Heart right ventricle (tissue), 16 donors: ENCODE measurements at regions not wholly inside any gene's neighbourhood (a gene's known extent, or its start where the extent isn't known, plus 50 kb on each side); places are given as distances from the start of the nearest gene placed in this dataset.
A peak's percentile ranks its signal among the peaks of the same experiment; 100 is the strongest.

Source experiments
- ATAC-seq, 8 donors: fragments of 200-7000 bp; cut with Tn5 transposase; one replicate each; pipeline ENCODE4 v1.9.1; 2020; ENCODE audit warnings: mild to moderate bottlenecking in 8 of 8, moderate library complexity in 8 of 8, moderate number of reproducible peaks in 1 of 8
- DNase-seq, 2 donors: peaks; one replicate each; pipeline ENCODE4 v3.0.0-alpha.2; 2020
- H3K27ac ChIP-seq, 10 donors: fragments of 200-600 bp; sonication (generic) in 2 of 10; one replicate each; pipeline versions ENCODE4 v1.5.0 to v1.8.0; 2020 to 2022; ENCODE audit warnings: mild to moderate bottlenecking in 3 of 10
- H3K27me3 ChIP-seq, 7 donors: fragments of 200-600 bp; one replicate each; pipeline ENCODE4 v1.8.0; 2021 to 2022; ENCODE audit warnings: mild to moderate bottlenecking in 2 of 7
- H3K36me3 ChIP-seq, 9 donors: fragments of 200-600 bp; sonication (generic) in 1 of 9; one replicate each; pipeline versions ENCODE4 v1.5.0 to v1.8.0; 2020 to 2022; ENCODE audit warnings: mild to moderate bottlenecking in 2 of 9
- H3K4me1 ChIP-seq, 9 donors: fragments of 200-600 bp; sonication (generic) in 1 of 9; one replicate each; pipeline versions ENCODE4 v1.5.0 to v1.8.0; 2020 to 2022; ENCODE audit warnings: mild to moderate bottlenecking in 4 of 9
- H3K4me3 ChIP-seq, 10 donors: fragments of 200-600 bp; sonication (generic) in 2 of 10; one replicate each; pipeline versions ENCODE4 v1.5.0 to v1.8.0; 2020 to 2022; ENCODE audit warnings: mild to moderate bottlenecking in 7 of 10, moderate library complexity in 2 of 10
- H3K9me3 ChIP-seq, 11 donors: fragments of 200-600 bp in 10 of 11; sonication (generic) in 2 of 11; one replicate each; pipeline versions ENCODE4 v1.5.0 to v1.8.0; 2013 to 2022; ENCODE audit warnings: mild to moderate bottlenecking in 2 of 11, control low read depth in 1 of 11, moderate library complexity in 1 of 11
- CTCF ChIP-seq, 9 donors: fragments of 200-600 bp; sonication (generic) in 2 of 9; IDR thresholded peaks; one replicate each; pipeline versions ENCODE4 v1.5.0 to v1.8.0; 2021 to 2022; ENCODE audit warnings: antibody characterized with exemption in 9 of 9, mild to moderate bottlenecking in 5 of 9, moderate library complexity in 1 of 9
- WGBS, 2 donors: extraction: QIAGEN DNeasy Blood & Tissue Kit; methylation state at CpG; one replicate each; pipeline ENCODE4 v1.1.7; 2013; ENCODE audit warnings: inconsistent platforms in 1 of 2; 5-methylcytosine and 5-hydroxymethylcytosine counted together
- intact Hi-C, 10 donors: fragments of 100-400 bp; cut with DNase I; formaldehyde crosslinking; loops; one replicate each; pipeline versions ENCODE4 v1.11.1 to v1.14.2; 2022
- donor health status: Arrhythmogenic right ventricular cardiomyopathy.
- donor health status: ischemic (EF 13 %, LVEDD 7.1; RV severe dilation, severe dysfunction).
- donor health status: healthy with polysubstance abuse.
- donor health status: DM: no; HTN: yes; CAD: no.
- donor health status: DM: no; HTN: no; CAD: no.
- donor health status: ischemic (EF 25% LVEDD 6.9; RV normal size, moderate dysfunction).
- donor health status: ischemic (EF 25% LVEDD 5.7; RV mildly dilated, moderate dysfunction).
- donor health status: healthy.
- donor health status: DM: yes; HTN: yes; CAD: no.
- donor health status: Ischemic cardiomyopathy.
- donor health status: ischemic (EF 35%, LVEDD 5.7; RV mildly dilated, moderate dysfunction).
- donor health status: nonischemic (EF 11% LVEDD 7.7; RV severe dilation, severe dysfunction).
- donor health status: DM: yes; HTN: yes; CAD: no.
- donor health status: PGD.
- donor health status: ischemic (EF 29% LVEDD 5.4; RV normal size, mild dysfunction).
- donor health status: nonischemic (EF 23%, LVEDD 6.1; RV moderate dilation, normal function).

- intact Hi-C loops, result loop anchor here in 1 of 10 donors (10.0 kb wide), 1 partner anchor 175 kb away; no protein-coding TSS in a partner anchor
- Histone ChIP-seq H3K27me3 (no peaks in the 10 kb centered on the region), H3K4me1 (no peaks in the 10 kb centered on the region), H3K36me3 (no peaks in the 10 kb centered on the region), H3K27ac (no peak overlapping the region), H3K9me3 (peaks cover 0 to 7% (median 0%) of the 10 kb centered on the region in 11 donors), H3K4me3 (no peak overlapping the region)
- ATAC-seq, result no peak
- no peak for DNase-seq
- no peak for TF ChIP-seq CTCF (IDR thresholded peaks at IDR 0.05)
- WGBS, 2 donors, result 90 to 91% methylated on average over 3 of the region's 3 CpGs
These were observed 220.6 kb upstream of the ARSJ start for GRCh38 chr4:114200026-114200425.

- Histone ChIP-seq H3K36me3 (no peaks in the 10 kb centered on the region), H3K4me3 (no peak overlapping the region), H3K27me3 (no peaks in the 10 kb centered on the region), H3K4me1 (no peaks in the 10 kb centered on the region), H3K27ac (no peak overlapping the region), H3K9me3 (no peaks in the 10 kb centered on the region)
- DNase-seq (no peak), ATAC-seq (no peak)
- TF ChIP-seq CTCF (IDR thresholded peaks at IDR 0.05), result no peak
- 81 to 98% methylated on average over 1 of the region's 1 CpG for WGBS, 2 donors
- intact Hi-C loops, result loop anchor here in 1 of 10 donors (10.0 kb wide), 1 partner anchor 170 kb away; no protein-coding TSS in a partner anchor
These were observed 225.8 kb upstream of the ARSJ start for GRCh38 chr4:114205261-114205660.

- DNase-seq (no peak), ATAC-seq (no peak)
- no peak overlapping the region for H3K4me3 ChIP-seq
- no peaks in the 10 kb centered on the region for H3K36me3 ChIP-seq
- intact Hi-C loops, result loop anchor here in 1 of 10 donors (10.0 kb wide), 1 partner anchor 166 kb away; no protein-coding TSS in a partner anchor
- no peak overlapping the region for H3K27ac ChIP-seq
- H3K4me1 ChIP-seq, result no peaks in the 10 kb centered on the region
- no peaks in the 10 kb centered on the region for H3K27me3 ChIP-seq
- peaks cover 0 to 7% (median 0%) of the 10 kb centered on the region in 11 donors for H3K9me3 ChIP-seq
- 24 to 27% methylated on average over 3 of the region's 3 CpGs for WGBS, 2 donors
- TF ChIP-seq CTCF (IDR thresholded peaks at IDR 0.05), result peak in 4 of 9 donors; percentile 11 to 23 (median 16)
These were observed 229.2 kb upstream of the ARSJ start for GRCh38 chr4:114208574-114209151.

GRCh38 chr4:114209584-114209983, 230.1 kb upstream of the ARSJ start:
- Histone ChIP-seq H3K36me3 (no peaks in the 10 kb centered on the region), H3K4me1 (no peaks in the 10 kb centered on the region), H3K4me3 (no peak overlapping the region), H3K9me3 (peaks cover 0 to 7% (median 0%) of the 10 kb centered on the region in 11 donors), H3K27ac (no peak overlapping the region), H3K27me3 (no peaks in the 10 kb centered on the region)
- no peak for TF ChIP-seq CTCF (IDR thresholded peaks at IDR 0.05)
- DNase-seq, result no peak
- ATAC-seq, result no peak
- intact Hi-C loops, result loop anchor here in 1 of 10 donors (10.0 kb wide), 1 partner anchor 165 kb away; no protein-coding TSS in a partner anchor
